Kidney epithelial cell (primary cell): ENCODE measurements at regions not wholly inside any gene's neighbourhood (a gene's known extent, or its start where the extent isn't known, plus 50 kb on each side); places are given as distances from the start of the nearest gene placed in this dataset.
"Not testable (repeated sequence)": the region's sequence is repeated elsewhere in the genome, so short reads cannot be mapped to it uniquely, and the experiment has no call there.

ENCODE experiments used
- DNase-seq: peaks from one replicate; pipeline ENCODE4 v3.0.0-alpha.2; 2010; ENCODE audit warnings: low read depth
- H3K27me3 ChIP-seq: 2 replicates; pipeline ENCODE4 v1.6.0; 2011; ENCODE audit warnings: low read length; ENCODE audit not compliant: control insufficient read depth, insufficient read depth
- H3K36me3 ChIP-seq: 2 replicates; pipeline ENCODE4 v1.5.1; 2011; ENCODE audit warnings: low read length; ENCODE audit not compliant: control insufficient read depth, insufficient read depth
- H3K4me3 ChIP-seq: 2 replicates; pipeline ENCODE4 v1.5.1; 2011; ENCODE audit warnings: low read depth, mild to moderate bottlenecking, control low read depth, low read length
- TF ChIP-seq, protein P1 (sequence below): IDR thresholded peaks from 2 replicates; pipeline ENCODE4 v1.5.1; 2011; ENCODE audit warnings: mild to moderate bottlenecking, moderate library complexity, low read length, control low read depth, inconsistent platforms; ENCODE audit not compliant: insufficient read depth, poor library complexity, severe bottlenecking

DNA sequence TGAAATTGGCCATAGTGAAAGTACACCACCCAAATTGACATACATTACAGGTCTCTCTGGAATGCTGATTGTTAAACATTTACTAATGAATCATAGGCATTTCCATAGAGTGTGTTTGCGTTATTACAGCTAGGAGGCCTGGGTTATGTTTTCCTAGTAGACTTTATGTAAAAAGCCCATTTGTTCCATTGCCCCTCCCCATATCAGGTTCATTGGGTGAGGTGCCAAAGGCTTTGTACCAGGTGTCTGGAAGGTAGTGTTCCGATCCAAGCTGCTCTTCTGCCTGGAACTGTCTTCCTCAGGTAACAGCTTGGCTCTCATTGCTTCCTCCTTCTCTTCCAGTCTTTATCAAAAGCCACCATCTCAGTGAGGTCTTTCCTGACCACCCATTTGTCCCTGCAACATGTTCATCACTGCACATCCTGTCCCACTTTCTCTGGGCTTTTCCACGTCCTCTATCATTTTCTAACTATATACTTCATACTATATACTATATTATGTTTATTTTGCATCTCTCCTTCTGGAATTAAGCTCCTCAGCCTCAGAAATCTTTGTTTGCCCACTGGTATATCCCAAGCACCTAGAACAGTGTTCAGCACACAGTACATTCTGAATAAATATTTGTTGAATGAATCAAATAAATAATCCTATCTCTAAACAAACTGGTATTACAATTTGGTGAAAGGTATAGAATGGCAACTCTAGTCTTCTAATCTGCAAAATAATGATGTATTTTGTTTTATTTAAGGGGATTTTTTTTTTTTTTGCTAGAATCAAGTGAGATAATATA, 252.3 kb downstream of the KTN1 start:
- no peaks in the 10 kb centered on the region for H3K36me3 ChIP-seq
- TF ChIP-seq, protein P1, sequence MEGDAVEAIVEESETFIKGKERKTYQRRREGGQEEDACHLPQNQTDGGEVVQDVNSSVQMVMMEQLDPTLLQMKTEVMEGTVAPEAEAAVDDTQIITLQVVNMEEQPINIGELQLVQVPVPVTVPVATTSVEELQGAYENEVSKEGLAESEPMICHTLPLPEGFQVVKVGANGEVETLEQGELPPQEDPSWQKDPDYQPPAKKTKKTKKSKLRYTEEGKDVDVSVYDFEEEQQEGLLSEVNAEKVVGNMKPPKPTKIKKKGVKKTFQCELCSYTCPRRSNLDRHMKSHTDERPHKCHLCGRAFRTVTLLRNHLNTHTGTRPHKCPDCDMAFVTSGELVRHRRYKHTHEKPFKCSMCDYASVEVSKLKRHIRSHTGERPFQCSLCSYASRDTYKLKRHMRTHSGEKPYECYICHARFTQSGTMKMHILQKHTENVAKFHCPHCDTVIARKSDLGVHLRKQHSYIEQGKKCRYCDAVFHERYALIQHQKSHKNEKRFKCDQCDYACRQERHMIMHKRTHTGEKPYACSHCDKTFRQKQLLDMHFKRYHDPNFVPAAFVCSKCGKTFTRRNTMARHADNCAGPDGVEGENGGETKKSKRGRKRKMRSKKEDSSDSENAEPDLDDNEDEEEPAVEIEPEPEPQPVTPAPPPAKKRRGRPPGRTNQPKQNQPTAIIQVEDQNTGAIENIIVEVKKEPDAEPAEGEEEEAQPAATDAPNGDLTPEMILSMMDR, result no peak
- H3K4me3 ChIP-seq, result no peak overlapping the region
- H3K27me3 ChIP-seq, result no peaks in the 10 kb centered on the region
- peak; percentile 74 for DNase-seq

DNA sequence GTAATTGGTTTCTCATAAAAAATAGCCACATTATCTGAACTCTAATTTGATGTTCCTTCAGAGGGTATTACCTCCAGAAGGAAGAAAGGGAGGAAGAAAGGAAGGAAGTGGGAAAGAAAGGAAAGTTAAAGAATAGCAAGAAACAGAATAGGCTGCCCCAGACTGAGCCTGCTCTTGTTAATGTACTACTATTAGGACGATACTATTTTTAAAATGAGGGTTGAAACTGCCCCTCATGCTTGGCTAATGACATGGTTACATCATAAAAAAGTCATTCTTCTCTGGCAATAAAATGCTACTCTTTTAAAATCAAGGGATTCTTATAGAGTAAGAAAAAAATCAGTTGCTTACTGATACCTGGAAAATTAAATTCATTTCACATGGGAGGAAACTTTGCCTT, 253.0 kb downstream of the KTN1 start:
- Histone ChIP-seq H3K4me3 (no peak overlapping the region), H3K27me3 (no peaks in the 10 kb centered on the region), H3K36me3 (no peaks in the 10 kb centered on the region)
- TF ChIP-seq, protein P1, result no peak
- no peak for DNase-seq

DNA sequence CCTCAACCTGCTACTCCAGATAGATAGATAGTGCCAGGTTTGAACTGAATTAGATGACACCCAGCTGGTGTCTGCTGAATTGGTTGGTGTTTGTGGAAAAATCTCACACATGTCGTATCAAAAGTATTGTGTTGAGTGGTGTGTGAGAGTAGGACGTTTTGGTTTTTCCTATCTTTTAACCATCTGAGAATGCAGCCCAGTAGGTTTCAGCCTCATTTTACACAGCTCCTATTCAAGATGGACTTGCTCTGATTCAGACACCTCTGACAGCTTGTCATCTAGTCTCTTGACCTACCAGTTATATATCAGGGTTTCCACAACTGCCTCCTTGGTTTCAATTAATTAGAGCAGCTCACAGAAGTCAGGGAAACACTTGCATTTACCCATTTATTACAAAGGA, 254.4 kb downstream of the KTN1 start:
- H3K36me3 ChIP-seq, result no peaks in the 10 kb centered on the region
- no peak for DNase-seq
- TF ChIP-seq, protein P1, result no peak
- H3K27me3 ChIP-seq, result no peaks in the 10 kb centered on the region
- H3K4me3 ChIP-seq, result no peak overlapping the region

- DNase-seq, result no peak
- Histone ChIP-seq H3K4me3 (no peak overlapping the region), H3K27me3 (no peaks in the 10 kb centered on the region), H3K36me3 (no peaks in the 10 kb centered on the region)
- TF ChIP-seq, protein P1, result no peak
Observed at GRCh38 chr14:55835985-55836384, 256.0 kb downstream of the KTN1 start.

GRCh38 chr14:55837467-55837866, 257.5 kb downstream of the KTN1 start:
- DNase-seq, result no peak
- Histone ChIP-seq H3K36me3 (no peaks in the 10 kb centered on the region), H3K27me3 (no peaks in the 10 kb centered on the region), H3K4me3 (no peak overlapping the region)
- TF ChIP-seq, protein P1, result no peak

GRCh38 chr14:55838529-55839052, 258.6 kb downstream of the KTN1 start:
- H3K27me3 ChIP-seq, result no peaks in the 10 kb centered on the region

GRCh38 chr14:55839301-55839947, 259.4 kb downstream of the KTN1 start:
- H3K36me3 ChIP-seq, H3K27me3 ChIP-seq, DNase-seq, H3K4me3 ChIP-seq: not testable (repeated sequence)

More at GRCh38 chr14:55838529-55839052, 258.6 kb downstream of the KTN1 start:
- TF ChIP-seq, protein P1, result no peak
- Histone ChIP-seq H3K4me3 (no peak overlapping the region), H3K36me3 (no peaks in the 10 kb centered on the region)
- no peak for DNase-seq
